ENCODE measurements at regions not wholly inside any gene's neighbourhood (a gene's known extent, or its start where the extent isn't known, plus 50 kb on each side); places are given as distances from the start of the nearest gene placed in this dataset.

- no peak for ATAC-seq
- TF ChIP-seq CTCF (IDR thresholded peaks at IDR 0.05) = no peak
- TF ChIP-seq POLR2A (IDR thresholded peaks at IDR 0.05) = no peak
- intact Hi-C loops (cut with DNase I) = no loop called here
- DNase-seq = no peak
- H3K4me3 ChIP-seq = no peak overlapping the region
- peaks cover 0 to 7% (median 0%) of the 10 kb centered on the region in 9 donors for H3K27me3 ChIP-seq
- H3K4me1 ChIP-seq = no peaks in the 10 kb centered on the region
- H3K36me3 ChIP-seq = no peaks in the 10 kb centered on the region
- 48 to 63% (median 56%) methylated on average over 3 of the region's 3 CpGs for WGBS, 4 donors
- H3K27ac ChIP-seq = no peak overlapping the region
- no peaks in the 10 kb centered on the region for H3K9me3 ChIP-seq
Measured at GRCh38 chr13:107003911-107004310, 436.0 kb upstream of the ARGLU1 start.

GRCh38 chr13:106998664-106999063 lies 430.7 kb upstream of the ARGLU1 start:
- DNase-seq = no peak
- Histone ChIP-seq H3K4me1 (no peaks in the 10 kb centered on the region), H3K9me3 (no peaks in the 10 kb centered on the region), H3K4me3 (no peak overlapping the region), H3K27ac (no peak overlapping the region), H3K27me3 (no peaks in the 10 kb centered on the region), H3K36me3 (no peaks in the 10 kb centered on the region)
- ATAC-seq = no peak
- TF ChIP-seq CTCF (IDR thresholded peaks at IDR 0.05) (no peak), POLR2A (IDR thresholded peaks at IDR 0.05) (no peak)
- 90 to 93% (median 92%) methylated on average over 5 of the region's 5 CpGs for whole genome bisulfite sequencing, 4 donors
- intact Hi-C loops (cut with DNase I) = no loop called here

GRCh38 chr13:106997696-106998095 lies 429.8 kb upstream of the ARGLU1 start:
- ATAC-seq (no peak), DNase-seq (no peak)
- Histone ChIP-seq H3K4me1 (no peaks in the 10 kb centered on the region), H3K27me3 (no peaks in the 10 kb centered on the region), H3K4me3 (no peak overlapping the region), H3K27ac (no peak overlapping the region), H3K36me3 (no peaks in the 10 kb centered on the region), H3K9me3 (no peaks in the 10 kb centered on the region)
- 69 to 77% (median 72%) methylated on average over 4 of the region's 4 CpGs for WGBS, 4 donors
- intact Hi-C loops (cut with DNase I) = no loop called here
- TF ChIP-seq POLR2A (IDR thresholded peaks at IDR 0.05) (no peak), CTCF (IDR thresholded peaks at IDR 0.05) (no peak)

GRCh38 chr13:106996867-106997618 lies 429.1 kb upstream of the ARGLU1 start:
- WGBS, 4 donors = 78 to 90% (median 87%) methylated on average over 2 of the region's 2 CpGs
- H3K27me3 ChIP-seq = no peaks in the 10 kb centered on the region
- no peak overlapping the region for H3K27ac ChIP-seq
- DNase-seq (no peak), ATAC-seq (no peak)
- H3K4me1 ChIP-seq = no peaks in the 10 kb centered on the region
- no peak for TF ChIP-seq CTCF (IDR thresholded peaks at IDR 0.05)
- TF ChIP-seq POLR2A (IDR thresholded peaks at IDR 0.05) = no peak
- intact Hi-C loops (cut with DNase I) = no loop called here
- no peak overlapping the region for H3K4me3 ChIP-seq
- no peaks in the 10 kb centered on the region for H3K9me3 ChIP-seq
- no peaks in the 10 kb centered on the region for H3K36me3 ChIP-seq
